ENCODE measurements at regions not wholly inside any gene's neighbourhood (a gene's known extent, or its start where the extent isn't known, plus 50 kb on each side); places are given as distances from the start of the nearest gene placed in this dataset.

GRCh38 chr6:120924214-120924613, 410.1 kb downstream of the TBC1D32 start:
- no peak for FAIRE-seq

GRCh38 chr6:120918137-120918536, 416.1 kb downstream of the TBC1D32 start:
- no peak for FAIRE-seq

DNA sequence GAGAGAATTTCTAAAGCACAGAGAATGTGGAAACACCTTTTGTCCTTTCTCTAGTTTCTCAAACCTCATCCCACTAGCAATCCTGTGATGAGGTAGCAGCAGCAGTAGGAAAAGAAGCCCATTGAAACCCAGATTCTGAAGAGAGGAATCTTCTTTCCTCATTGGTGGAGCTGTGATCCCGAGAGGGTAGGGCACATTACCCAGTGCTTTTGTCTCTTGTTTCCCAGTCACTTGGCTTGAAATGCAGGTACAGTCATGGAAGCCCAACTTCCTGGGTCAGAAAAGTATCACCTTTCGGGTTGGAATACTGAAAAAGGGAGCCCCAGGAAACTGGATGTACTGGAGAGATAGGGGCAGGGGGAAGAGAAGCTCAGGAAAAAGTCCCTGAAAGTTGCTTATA, 417.4 kb downstream of the TBC1D32 start:
- no peak for FAIRE-seq

- peak; percentile 30 for FAIRE-seq
Observed at GRCh38 chr6:120913486-120913885, 420.8 kb downstream of the TBC1D32 start.

- no peak for FAIRE-seq
Observed at GRCh38 chr6:120908767-120909166, 425.5 kb downstream of the TBC1D32 start.

- no peak for FAIRE-seq
Observed at GRCh38 chr6:120903836-120904235, 430.4 kb downstream of the TBC1D32 start.

GRCh38 chr6:120899932-120900331, 434.3 kb downstream of the TBC1D32 start:
- no peak for FAIRE-seq

DNA sequence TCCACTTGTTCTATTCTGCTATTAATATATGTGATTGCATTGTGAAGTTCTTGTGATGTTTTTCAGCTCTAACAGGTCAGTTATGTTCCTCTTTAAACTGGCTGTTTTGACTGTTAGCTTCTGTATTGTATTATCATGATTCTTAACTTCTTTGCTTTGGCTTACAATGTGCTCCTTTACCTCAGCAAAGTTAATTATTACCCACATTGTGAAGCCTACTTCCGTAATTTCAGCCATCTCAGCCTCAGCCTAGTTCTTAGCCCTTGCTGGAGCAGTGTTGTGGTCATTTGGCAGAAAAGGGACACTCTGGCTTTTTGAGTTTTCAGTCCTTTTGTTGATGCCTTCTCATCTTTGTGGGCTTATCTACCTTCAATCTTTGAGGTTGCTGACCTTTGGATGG, 440.2 kb downstream of the TBC1D32 start:
- no peak for FAIRE-seq

DNA sequence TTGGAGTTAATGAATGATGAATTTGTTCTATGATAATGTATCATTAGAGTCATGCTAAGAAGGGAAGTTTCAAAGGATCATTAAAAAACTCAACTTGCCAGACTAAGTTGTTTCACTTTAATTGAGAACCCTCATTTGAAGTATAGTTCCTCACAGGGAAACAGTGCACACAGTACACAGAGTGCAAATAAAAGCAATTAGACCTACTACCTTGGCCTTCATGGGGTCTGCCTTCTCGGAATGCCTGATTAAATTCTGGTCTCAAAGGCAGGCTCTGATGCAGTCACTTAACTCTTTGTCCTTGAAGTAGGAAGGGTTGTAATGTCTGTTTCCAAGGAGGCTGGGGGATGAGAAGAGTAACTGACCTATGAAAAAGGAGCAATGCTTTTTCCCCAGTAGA, 457.3 kb downstream of the TBC1D32 start:
- no peak for FAIRE-seq

DNA sequence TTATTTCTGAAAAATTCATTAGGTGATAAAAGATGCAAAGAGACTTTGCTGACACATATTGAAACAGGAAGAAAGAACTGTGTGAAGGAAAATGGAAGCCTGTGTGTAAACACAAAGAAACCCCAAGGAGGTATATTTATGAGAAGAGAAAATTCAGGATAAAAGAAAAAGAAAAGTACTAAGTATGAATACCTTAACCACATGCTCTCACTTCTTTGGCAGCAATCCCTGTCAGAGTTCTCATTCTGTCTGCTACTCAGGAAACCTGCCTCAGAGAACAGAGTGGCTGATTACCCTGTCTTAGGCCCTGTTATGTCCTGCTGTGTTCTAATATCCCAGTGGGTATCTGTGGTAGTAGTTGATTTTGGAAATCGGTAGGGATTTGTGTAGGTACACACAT, 457.9 kb downstream of the TBC1D32 start:
- no peak for FAIRE-seq

DNA sequence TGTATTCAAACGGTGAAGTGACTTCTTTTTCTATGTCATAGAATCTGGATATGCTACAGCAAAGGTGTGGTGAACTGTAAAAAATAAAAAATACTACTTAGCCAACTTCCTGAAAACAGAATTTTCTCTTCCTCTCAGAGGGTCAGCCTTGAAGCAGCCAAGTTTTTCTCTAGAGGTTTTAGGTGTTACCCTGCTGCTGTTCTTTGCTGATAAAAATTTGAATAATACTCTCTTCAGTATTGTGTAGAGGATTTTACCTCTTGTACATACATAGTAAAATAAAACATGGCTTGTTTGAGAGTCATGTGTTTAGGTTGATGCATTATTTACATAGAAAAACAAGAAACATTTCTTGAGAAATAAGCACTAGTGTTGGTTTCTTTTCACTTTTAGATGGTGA, 458.4 kb downstream of the TBC1D32 start:
- FAIRE-seq = no peak

GRCh38 chr6:120874422-120874821, 459.9 kb downstream of the TBC1D32 start:
- no peak for FAIRE-seq

- no peak for FAIRE-seq
Observed at GRCh38 chr6:120873125-120873865, 461.0 kb downstream of the TBC1D32 start.

- FAIRE-seq = no peak
Observed at GRCh38 chr6:120872262-120872578, 462.1 kb downstream of the TBC1D32 start.

DNA sequence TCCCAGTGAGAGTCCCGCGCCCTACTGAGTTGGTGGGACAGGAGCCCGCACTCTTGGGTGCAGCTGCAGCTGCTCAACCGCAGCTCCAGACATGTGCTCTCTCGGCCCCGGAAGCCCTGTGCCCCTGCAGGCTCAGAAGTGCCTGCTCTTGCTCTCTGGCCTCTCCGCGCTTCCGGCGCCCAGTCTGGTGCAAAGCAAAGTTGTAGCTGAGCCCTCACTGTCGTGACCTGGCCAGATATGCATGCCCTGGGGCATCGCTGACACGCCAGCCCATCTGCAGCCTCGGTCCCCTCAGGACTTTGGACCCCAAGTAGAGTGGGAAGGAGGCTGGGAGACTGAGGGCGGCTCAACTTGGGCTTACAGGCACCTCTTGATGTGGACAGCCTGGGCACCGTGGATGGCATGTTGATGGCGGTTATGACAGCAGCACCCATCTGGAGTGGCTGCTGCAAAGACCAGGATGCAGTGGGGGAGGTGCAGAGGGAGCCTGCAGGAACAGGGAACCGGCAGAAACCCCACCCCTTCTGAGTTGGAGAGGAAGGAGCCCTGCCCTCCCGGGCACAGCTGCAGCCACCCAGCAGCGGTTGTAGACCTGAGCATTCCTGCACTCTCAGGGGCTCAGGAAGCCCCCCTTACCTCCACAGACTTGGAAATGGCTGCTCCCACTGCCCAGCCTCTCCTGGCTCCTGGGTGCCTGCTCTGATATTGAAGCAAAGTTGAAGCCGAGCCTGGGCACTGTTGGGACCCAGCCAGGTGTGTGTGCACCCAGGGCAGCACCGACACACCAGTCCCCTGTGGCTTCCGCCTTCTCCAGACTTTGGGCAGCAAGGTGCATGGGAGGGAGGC, 462.6 kb downstream of the TBC1D32 start:
- no peak for FAIRE-seq

DNA sequence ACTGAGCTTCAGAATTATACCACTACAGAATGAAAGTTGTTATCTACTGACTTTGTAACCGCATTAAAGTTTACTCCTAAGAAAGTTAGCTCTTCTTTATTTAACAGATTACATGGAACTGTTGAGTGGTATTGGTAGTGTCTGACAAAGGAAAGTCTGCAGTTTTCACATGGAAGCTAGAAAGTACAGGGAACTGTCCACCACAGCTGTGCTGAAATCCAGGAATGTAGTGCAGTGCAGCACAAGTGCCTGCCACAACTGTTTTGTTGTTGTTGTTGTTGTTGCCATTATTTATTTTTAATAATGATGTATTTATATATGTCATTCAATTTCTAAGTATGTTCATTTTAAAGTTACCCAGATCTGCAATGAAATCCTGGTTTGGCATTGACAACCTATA, 464.9 kb downstream of the TBC1D32 start:
- FAIRE-seq = no peak

- FAIRE-seq = no peak
Observed at GRCh38 chr6:120857422-120857821, 476.9 kb downstream of the TBC1D32 start.

DNA sequence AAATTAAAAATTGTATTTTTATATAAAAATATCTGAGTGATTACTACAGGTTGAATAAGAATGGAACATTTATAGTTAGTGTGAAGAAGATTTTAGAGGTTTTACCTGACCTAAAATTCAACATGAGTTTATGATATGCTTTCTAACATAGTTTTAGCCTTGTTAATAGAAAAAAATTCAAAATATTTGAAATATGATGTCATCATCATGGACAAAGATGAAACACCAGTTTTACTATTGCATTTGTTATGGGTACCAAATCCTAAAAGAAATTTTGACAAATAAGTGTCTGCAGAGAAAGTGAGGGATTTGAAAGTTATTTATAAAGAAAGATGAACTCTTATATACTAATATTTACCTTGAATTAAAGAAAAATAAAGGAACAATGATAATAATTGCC, 479.7 kb downstream of the TBC1D32 start:
- FAIRE-seq = no peak

DNA sequence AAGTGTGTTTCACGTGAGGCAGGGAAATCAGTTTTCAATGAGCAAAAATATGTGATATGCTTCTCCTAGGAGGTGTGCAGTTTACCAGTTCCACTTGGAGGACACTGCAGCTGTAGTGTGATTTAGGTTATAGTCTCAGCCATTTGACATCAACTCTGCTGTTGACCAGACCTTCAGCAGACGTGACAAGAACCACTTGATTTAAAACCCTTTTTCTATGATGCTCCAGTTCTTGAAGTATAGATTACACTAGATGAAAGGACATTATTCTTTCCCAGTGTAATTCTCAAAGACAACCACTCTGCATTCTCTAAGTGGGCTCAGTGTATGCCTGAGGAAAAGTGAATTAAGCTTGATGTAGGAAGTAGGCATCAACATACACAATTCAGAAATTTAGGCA, 480.8 kb downstream of the TBC1D32 start:
- no peak for FAIRE-seq

- FAIRE-seq = no peak
Observed at GRCh38 chr6:120852293-120852849, 481.9 kb downstream of the TBC1D32 start.

- no peak for FAIRE-seq
Observed at GRCh38 chr6:120826253-120826652, 508.0 kb downstream of the TBC1D32 start.

DNA sequence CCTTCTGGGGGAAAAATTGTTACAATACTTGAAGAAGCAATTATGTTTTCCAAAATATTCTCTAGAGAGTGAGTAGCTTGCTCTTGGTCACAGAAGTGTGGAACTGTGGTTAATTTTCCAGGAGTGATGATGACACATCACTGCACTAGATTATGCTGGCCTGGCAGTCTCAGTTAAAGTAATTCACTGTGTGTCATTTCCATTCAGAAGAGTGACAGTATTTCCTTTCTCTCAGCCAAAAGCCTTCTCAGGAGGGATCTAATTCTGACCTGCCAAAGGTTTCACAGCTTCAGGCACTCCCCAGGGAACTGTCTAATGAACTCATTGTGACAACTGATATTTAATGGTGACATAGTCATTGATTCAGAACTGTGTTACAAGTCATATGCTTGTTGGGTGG, 517.5 kb downstream of the TBC1D32 start:
- no peak for FAIRE-seq

- no peak for FAIRE-seq
Observed at GRCh38 chr6:120805276-120805675, 529.0 kb downstream of the TBC1D32 start.

DNA sequence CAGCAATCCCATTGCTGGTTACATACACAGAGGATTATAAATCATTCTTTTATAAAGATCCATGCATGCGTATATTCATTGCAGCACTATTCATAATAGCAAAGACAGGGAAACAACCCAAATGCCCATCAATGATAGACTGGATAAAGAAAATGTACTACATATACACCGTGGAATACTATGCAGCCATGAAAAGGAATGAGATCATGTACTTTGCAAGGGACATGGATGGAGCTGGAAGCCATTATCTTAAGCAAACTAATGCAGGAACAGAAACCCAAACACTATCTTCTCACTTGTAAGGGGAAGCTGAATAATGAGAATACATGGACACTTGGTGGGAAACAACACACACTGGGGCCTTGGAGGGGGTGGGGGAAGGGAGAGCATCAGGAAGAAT, 529.7 kb downstream of the TBC1D32 start:
- no peak for FAIRE-seq
